Neural progenitor cell (in vitro differentiated cells): ENCODE measurements at regions not wholly inside any gene's neighbourhood (a gene's known extent, or its start where the extent isn't known, plus 50 kb on each side); places are given as distances from the start of the nearest gene placed in this dataset.

ENCODE experiments used
- EZH2 ChIP-seq: fragments of 200-600 bp; sonication (generic); IDR thresholded peaks from 2 replicates; pipeline ENCODE4 v1.6.1; 2017; ENCODE audit warnings: antibody characterized with exemption, mild to moderate bottlenecking, moderate library complexity
- EZH2phosphoT487 ChIP-seq: fragments of 200-600 bp; sonication (generic); IDR thresholded peaks from 2 replicates; pipeline ENCODE4 v1.6.1; 2017; ENCODE audit warnings: antibody characterized with exemption
- TF ChIP-seq, protein P1 (sequence below): fragments of 200-600 bp; sonication (generic); IDR thresholded peaks from 2 replicates; pipeline ENCODE4 v1.5.1; 2017; ENCODE audit warnings: antibody characterized with exemption, mild to moderate bottlenecking

DNA sequence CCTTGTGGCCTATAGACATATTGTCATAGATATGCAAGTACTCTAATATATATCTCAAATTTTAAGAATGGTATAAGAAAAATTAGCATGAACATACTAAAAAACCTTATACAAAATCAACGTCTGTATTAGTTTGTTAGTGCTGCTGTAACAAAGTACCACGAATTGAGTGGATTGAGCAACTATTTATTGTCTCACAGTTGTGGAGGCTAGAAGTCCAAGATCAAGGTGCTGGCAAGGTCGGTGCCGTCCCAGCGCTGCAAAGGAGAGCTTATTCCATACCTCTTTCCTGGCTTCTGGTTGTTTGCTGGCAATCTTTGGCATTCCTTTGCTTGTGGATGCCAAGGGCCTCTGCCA lies 317.6 kb upstream of the FERMT1 start:
- TF ChIP-seq, protein P1, sequence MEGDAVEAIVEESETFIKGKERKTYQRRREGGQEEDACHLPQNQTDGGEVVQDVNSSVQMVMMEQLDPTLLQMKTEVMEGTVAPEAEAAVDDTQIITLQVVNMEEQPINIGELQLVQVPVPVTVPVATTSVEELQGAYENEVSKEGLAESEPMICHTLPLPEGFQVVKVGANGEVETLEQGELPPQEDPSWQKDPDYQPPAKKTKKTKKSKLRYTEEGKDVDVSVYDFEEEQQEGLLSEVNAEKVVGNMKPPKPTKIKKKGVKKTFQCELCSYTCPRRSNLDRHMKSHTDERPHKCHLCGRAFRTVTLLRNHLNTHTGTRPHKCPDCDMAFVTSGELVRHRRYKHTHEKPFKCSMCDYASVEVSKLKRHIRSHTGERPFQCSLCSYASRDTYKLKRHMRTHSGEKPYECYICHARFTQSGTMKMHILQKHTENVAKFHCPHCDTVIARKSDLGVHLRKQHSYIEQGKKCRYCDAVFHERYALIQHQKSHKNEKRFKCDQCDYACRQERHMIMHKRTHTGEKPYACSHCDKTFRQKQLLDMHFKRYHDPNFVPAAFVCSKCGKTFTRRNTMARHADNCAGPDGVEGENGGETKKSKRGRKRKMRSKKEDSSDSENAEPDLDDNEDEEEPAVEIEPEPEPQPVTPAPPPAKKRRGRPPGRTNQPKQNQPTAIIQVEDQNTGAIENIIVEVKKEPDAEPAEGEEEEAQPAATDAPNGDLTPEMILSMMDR: no peak
- TF ChIP-seq EZH2phosphoT487 (no peak), EZH2 (no peak)
